ENCODE measurements at regions not wholly inside any gene's neighbourhood (a gene's known extent, or its start where the extent isn't known, plus 50 kb on each side); places are given as distances from the start of the nearest gene placed in this dataset.
A peak's percentile ranks its signal among the peaks of the same experiment; 100 is the strongest.

DNA sequence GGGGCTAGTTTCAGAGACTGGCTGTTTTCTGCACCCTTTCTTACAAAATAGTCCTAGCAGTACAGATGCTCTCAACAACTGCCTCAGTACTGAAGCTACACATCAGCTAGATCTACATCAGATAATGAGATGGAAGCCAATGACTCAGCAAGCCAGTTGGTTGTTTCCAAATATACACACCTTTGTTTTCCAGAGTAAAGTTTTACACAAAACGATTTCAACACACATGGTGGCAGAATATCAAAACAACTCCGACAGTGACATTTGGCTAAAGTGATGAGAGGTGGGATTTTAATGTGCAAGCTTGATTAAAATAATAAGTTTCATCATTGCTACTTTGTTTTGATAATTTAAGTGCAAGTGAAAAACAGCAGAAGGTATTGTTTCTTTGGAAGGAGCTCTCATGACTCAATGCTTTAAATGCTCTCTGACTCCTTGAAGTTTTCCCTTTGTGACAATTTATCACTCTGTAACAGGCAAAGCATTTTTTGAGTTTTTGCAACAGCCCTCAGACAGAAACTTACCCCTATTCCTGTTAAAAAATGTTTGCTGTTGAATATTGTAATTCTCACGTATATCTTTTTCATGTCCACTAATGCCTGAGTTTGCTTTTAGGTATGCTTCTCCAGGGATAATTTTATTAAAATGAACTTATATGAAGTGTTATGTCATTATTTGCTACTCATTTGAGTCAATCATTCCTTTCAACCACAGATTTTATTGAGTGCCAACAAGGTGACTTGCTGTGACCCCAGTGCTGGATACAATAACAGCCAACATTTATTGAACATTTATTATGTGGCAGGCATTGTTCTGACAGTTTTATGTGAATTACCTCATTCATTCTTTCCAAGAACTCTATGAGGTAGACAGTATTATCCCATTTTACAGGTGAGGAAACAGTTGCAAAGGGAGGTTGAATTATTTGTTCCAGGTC lies 882.0 kb downstream of the TFAP2A start:
- DNase-seq (ENCODE audit: low read depth, low spot score) = no peak

DNA sequence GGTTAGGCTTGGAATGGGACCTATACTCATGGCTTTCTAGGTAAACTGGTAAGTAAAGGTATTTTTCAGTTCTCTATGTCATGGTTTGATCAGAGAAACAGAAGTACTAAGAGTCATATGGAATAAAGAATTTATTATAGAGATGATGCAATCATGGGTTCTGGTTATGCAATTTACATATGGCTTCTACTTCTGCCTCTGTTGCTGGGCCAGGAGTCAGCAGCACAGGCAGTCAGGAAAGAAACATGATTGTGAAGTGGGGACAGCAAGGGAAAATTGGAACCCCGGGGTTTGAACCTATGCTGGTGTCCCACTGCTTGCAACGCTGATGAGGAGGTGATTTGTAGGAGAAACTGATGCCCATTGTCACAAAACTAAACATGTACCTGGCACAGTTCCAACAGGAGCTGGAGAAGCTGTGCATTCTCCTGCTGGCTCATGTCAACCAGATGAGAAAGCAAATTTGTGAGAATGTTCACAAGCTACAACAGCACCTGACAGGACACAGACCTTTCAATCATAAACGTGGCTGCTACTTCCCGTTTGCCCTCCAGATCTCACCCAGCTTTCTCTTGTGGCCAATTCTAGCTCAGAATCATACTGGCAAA lies 887.1 kb downstream of the TFAP2A start:
- no peak for DNase-seq (ENCODE audit: low read depth, low spot score)

DNA sequence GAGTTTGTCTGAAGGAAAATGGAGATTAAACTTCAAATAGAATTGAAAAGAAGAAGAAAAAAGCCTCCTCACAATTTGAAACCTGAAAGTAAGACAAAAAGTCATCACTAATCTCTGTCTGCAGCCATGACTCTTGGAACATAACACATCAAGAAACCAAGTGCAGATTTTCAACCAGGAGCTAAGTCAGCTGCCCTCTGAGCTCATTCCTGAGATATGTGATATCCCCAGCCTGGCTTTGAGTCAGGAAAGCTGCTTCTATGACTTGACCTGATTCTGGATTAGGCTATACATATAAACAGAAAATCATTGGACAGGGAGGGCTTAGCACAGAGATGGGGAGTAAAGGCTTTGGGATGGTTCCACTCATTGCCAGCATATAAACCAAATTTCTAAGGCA lies 891.4 kb downstream of the TFAP2A start:
- DNase-seq (ENCODE audit: low read depth, low spot score) = peak; percentile 54

DNA sequence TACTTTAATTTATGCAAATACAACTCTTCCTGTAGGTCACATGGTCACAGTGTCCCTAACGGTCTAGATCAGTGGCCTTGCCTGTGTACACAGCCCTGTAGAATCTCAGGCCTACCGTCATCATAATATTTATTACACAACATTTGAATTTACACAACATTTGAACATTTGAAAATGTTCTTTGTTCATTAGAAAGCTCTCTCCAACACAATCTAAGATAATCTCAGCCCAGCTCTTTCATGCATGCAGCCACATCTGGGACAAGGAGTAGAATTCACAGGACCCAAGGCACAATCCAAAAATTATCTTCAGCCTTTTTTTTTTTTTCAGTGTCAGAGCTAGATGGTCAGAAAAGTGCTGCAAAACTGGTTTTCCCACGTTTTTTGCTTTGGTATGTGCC lies 892.8 kb downstream of the TFAP2A start:
- no peak for DNase-seq (ENCODE audit: low read depth, low spot score)

DNA sequence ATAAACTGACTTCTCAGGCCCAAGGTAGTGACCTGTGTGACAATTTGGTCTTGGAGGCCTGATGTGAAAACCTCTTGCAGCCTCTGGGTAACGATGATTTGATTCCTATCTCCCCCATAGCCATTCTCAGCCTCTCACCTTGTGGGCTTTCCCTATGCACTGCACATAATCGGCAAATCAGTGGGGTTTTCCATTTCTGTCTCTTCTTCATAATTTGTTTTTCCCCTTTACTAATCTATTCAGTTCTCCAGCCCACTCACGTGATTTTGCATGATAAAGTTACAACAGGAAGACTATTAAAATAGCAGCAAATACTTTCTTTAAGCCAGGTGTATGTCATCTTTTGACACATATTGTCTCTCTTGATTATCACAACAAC lies 893.7 kb downstream of the TFAP2A start:
- no peak for DNase-seq (ENCODE audit: low read depth, low spot score)

DNA sequence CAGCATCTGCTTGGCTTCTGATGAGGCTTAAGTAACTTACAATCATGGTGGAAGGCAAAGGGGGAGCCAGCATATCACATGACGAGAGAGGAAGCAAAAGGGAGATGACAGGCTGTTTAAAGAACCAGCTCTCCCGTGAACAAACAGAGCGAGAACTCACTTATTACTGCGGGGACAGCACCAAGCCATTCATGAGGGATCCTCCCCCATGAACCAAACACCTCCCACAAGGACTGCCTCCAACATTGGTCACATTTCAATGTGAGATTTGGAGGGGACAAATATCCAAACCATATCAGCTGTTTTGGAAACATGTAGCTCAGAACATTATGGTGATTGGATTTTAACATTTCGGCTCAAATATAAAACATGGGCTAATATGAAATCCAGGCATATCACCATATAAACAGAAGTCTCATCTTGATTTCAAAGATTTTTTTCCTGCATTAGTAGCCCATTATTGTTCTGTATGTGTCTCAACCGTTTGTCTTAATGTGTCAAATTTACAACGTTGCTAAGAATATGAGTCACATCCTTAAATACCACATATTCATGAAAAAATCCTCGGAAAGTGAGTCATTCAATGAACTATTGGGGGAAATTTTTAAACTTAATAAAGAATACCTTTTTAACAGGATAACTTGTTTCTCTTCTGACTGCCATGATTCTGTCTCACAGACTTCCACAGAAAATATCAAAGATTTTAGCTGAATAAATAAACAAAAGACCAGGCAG lies 894.3 kb downstream of the TFAP2A start:
- DNase-seq (ENCODE audit: low read depth, low spot score) = peak; percentile 89

DNA sequence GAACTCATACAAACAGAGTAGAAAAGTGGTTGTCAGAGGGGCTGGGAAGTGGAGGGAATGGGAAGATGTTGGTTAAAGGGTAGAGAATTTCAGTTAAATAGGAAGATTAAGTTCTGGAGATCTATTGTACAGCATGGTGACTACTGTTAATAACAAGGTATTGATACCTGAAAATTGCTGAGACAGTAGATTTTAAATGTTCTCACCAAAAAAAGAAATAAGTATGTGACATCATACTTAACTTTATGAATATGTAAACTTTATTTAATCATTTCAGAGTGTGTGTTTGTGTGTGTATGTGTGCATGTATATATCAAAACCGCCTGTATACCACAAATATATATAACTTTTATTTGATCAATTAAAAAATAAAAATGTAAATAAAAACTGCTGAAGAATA lies 896.4 kb downstream of the TFAP2A start:
- DNase-seq (ENCODE audit: low read depth, low spot score) = no peak

DNA sequence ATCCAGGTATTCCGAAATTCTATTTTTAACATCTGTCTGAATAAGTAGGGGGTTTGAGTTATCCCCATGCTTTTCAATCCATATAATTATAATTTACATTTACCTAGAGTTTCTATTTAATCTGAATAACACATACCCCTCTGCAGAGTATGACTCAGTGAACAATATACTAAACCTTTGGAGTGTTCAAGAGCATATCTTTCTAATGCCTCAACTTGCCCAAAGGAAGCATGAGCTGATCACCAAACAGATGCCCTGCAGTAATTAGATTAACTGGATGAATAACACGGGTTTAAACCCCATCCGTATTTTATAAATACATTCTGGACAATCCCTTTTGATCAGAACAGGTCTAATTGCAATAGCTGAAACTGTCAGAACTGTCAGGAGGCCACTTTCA lies 897.1 kb downstream of the TFAP2A start:
- DNase-seq (ENCODE audit: low read depth, low spot score) = no peak

DNA sequence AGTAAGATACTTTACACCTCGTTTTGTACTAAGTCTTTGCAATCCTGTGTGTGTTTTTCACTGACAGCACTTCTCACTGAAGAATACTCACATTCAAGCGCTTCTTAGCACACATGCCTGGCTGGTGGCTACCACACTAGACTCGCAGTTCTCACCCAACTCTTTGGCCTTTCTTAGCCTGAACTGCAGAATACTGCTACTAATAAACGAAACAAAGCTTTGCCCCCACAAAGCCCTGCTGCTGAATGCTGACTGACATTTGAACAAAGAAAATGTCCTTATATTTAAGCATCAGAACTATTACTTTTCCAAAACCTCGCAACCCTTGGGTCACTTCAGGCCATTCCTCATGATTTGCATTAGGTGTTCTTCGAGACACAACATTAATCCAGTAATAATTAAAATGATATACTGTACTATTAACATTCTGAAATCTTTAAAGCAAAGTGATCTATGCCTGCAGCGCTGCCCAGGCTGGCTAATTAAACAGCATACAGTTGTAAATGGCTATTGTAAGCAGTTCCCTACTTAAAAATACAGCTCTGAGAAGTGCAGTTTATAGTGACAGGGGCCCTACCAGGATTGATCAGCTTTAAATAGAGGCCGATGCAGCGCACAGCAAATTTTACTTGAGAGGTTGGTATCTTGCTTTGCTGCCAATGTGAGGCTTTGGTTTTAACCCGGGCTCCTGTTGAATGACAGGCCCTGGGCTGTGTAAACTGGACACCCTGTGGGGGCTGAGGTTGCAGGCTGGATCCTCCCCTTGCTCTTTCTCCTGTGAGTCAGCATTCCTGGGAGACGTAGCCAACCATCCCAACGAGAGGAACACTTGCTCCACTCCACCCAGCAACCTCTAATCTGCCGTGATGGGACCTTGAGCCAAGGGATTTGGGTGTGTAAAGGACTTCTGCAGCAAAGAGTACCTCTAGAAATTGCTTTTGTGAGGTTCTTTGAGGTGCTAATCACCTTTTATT lies 899.0 kb downstream of the TFAP2A start:
- DNase-seq (ENCODE audit: low read depth, low spot score) = no peak

DNA sequence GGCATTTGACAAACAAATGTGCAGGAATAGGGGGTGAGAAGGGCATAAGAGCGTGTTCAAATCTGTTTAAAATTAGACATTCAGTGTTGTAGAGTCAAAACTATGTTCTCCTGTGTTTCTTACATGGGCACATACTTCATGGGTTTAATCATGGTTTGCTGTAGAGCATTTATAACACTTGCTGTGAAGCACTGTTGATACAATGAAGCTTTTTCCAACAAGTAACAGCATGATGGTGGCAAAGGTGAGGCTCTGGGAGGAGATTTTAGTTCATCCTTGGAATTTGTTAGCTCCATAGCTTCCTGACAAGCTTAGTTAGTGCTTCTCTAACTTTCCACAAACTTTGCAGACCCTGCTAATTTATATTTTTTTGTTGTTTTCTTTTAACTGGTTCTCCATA lies 900.7 kb downstream of the TFAP2A start:
- no peak for DNase-seq (ENCODE audit: low read depth, low spot score)

DNA sequence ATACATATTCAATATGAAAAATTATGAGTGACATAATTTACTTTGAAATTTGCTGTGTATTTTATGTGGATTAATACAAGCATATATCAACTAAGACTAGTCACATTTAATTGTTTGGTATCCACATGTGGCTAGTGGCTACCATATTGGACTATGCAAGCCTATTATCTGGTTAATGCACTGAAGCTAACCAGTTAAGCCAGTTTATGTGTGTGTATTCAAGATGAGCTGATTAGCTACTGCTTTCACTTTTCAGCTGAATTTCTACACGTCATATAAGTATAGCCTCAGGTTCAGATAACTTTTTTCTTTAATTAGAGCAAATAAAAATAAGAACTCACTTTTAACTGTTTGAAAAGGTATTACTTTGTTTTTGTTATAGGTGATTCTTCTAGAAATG lies 903.7 kb downstream of the TFAP2A start:
- DNase-seq (ENCODE audit: low read depth, low spot score) = no peak

DNA sequence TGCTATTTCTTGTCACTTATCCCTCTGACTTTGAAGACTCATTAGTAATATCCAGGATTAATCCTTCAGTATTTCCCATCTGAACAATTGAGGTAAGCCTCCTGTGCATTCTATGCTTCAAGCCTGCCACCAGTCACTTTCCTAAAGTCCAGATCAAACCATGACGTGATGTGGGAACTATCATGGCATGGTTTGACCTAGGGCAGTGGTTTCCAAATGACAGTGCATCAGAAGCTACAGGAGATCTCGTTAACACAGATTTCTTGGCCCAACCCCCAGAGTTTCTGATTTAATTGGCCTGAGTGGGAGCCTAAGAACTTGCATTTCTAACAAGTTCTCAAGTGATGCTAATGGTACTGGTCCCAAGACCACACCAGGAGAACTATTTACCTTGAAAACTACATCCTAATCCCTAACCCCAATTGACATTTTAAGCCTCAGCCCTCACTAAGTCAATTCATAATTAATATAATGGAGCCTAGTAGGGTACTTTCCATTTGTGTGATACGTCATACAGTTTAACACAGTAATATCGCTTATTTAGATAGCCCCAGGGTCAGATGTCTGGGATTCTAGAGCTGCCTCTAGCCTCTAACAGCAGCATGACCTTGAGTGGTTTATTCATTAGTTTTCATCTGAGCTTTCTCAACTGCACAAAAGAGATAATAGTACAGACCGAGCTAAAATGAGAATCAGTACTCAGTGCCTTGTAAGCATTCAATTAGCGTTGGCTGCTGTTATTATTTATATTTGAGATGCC lies 907.6 kb downstream of the TFAP2A start:
- DNase-seq (ENCODE audit: low read depth, low spot score) = no peak

DNA sequence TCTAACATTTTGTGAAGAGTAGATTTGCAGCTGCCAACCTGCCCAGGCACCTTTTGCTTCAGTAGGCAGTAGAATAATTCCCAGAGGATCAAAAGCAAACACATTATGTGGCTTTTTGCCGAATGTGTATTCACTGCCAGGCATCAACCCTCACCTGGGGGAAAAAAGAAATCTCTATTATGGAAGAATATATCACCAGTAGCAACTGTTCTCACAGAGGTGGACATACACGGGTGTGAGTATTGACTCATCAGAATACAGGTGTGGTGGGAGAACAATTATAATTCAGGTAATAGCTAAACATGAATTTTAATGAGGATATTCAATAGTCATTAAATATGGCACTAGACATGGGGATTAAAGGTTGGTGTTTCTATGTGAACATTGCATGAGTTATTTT lies 910.7 kb downstream of the TFAP2A start:
- DNase-seq (ENCODE audit: low read depth, low spot score) = no peak

DNA sequence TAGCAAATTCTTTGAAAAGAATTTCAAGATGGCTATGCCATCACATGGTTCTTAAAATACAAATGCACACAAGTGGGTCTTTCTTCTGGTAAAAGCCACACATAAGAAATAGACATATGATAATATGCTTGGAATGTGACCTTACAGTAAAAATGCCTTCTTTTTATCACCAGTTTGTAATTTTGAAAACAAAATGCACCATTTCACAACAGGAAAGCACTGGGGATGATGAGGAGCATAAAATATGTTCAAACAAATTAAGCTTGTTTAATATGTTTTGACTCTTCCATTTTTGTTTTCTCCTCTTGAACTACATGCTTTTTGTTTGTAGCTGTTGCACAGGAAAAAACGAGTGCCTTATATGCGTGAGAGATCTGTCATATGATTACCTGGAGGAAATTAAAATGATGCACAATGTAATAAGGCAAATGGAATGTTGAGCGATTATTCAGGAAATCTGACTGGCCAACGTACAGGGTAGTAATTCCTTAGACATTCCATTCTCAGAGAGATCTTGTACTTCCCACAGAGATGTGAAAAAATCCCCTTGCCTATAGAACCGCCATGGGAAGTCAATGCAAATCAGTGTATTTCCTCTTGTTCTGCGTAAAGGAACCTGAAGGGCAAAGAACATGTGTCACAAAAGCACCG lies 911.6 kb downstream of the TFAP2A start:
- peak; percentile 99 for DNase-seq (ENCODE audit: low read depth, low spot score)

DNA sequence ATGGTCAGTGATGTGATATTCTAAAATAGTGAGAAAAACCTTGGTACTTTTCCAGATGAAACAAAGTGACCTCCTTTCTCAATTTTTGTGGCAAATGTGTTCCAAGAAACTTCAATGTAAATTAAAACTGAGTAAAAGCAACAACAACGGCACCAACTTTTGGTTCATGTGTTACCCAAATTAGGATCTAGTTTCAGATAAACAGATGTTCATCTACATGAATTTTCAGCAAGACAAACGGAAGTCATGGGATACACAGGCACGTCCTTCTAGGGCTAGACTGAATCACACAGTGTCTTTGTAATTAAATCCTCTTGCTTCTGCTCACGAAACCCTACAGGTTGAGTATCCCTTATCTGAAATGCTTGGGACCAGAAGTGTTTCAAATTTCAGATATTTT lies 915.2 kb downstream of the TFAP2A start:
- no peak for DNase-seq (ENCODE audit: low read depth, low spot score)

DNA sequence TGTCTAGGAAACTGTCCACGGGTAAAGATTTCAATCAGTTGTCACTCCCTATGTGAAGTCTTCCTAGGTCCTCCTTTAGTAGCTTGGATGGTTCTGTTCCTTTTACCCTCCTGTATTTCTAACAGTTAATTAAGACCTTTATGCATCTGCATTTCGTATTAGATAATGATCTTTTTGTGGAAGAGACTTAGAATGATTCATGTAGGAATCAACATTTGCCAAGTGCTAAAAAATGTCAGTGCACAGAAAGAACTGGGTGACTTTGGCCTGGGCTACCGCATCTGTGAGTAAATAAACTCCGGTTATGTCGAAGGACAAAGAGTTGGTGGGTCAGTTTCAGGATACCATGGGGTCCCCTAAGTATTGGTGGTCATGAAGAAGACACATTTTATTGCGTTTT lies 918.0 kb downstream of the TFAP2A start:
- no peak for DNase-seq (ENCODE audit: low read depth, low spot score)

DNA sequence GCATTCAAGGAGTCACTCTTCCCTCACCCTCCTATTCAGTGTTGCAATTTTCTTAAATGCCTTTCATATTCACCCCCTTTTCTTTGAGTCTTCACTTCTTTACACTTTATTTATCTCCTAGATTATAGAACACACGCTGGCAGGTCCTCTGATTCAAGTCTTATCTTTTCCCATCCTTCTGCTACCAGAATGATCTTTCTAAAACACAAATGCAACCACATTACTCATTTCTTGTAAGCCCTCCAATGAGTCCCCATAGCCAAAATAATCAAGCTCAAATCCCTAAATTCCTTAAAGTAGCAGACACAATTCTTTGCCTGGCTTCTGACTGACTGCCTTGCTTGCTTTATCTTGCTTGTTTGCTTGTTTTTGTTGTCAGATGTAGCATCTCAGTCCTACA lies 920.0 kb downstream of the TFAP2A start:
- DNase-seq (ENCODE audit: low read depth, low spot score) = no peak

DNA sequence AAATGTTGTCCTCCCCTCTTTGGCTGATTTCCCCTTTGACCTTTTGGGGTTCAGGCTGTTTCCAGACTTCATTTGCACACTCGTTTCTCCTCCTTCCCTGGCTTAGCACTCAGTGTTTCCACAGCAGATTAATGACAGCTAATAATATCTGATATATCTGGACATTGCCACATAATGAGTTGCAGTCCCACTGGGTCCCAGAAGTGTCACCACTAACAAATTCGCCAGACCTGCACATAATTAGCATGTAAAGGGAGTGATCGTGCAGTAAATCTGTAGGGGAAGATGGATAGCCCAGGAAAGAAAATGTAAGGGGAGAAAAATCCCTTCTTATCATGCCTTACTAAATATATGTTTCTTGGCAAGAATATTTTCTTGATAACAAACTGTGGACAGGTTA lies 922.1 kb downstream of the TFAP2A start:
- DNase-seq (ENCODE audit: low read depth, low spot score) = no peak

DNA sequence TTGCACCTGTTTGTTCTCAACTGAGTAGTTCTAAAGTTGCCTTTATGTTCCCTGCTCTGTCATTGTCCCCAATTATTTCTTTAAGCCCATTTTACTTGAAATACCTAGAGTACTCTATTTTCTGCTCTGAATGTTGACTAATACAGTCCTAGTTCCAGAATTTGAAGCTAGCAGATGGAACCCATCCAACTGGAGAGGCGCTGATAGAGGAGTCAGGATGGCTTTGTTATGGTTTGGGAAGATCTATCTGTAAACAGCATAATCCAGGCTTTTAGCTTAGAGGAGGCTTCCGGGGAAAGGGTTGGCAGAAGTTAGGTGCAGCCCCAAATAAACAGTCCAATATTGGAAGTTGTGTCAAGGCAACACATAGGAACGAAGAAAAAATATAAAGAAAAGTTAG lies 927.7 kb downstream of the TFAP2A start:
- no peak for DNase-seq (ENCODE audit: low read depth, low spot score)

DNA sequence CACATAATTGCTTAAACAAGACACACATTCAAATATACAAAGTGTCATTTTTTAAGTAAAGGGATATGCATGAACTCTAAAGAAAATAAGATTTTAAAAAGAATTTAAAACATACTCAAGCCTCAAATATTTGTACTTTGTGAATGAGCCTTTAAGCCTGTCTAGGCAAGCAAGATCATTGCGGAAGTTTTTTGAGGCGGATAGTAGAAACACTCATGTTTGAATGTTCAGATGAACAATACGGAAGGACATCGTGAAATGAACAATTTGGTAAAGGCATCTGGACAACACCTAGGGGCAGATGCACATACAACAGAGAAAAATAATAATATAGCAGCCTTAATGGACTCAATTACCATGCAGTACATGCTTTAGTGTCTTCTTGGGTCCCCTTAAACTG lies 928.9 kb downstream of the TFAP2A start:
- no peak for DNase-seq (ENCODE audit: low read depth, low spot score)
